Esophagus muscularis mucosa (tissue), 4 donors: ENCODE measurements at regions not wholly inside any gene's neighbourhood (a gene's known extent, or its start where the extent isn't known, plus 50 kb on each side); places are given as distances from the start of the nearest gene placed in this dataset.

Experiments used
- DNase-seq: peaks from one replicate; pipeline ENCODE4 v3.0.0-alpha.2; 2017; ENCODE audit errors: extremely low spot score
- H3K27ac ChIP-seq, 4 donors: fragments of 200-600 bp; sonication (generic); replicated peaks in 1 of 4; 1 replicate in 3 of 4; 2 replicates in 1 of 4; pipeline ENCODE4 v1.5.1; 2016 to 2019; ENCODE audit warnings: mild to moderate bottlenecking in 1 of 4
- H3K27me3 ChIP-seq, 4 donors: fragments of 200-600 bp; sonication (generic); one replicate each; pipeline versions ENCODE4 v1.5.1 to v1.6.0; 2016 to 2019
- H3K36me3 ChIP-seq, 4 donors: fragments of 200-600 bp; sonication (generic); one replicate each; pipeline ENCODE4 v1.5.1; 2016 to 2019
- H3K4me1 ChIP-seq, 4 donors: fragments of 200-600 bp; sonication (generic); one replicate each; pipeline ENCODE4 v1.5.1; 2016 to 2019
- H3K4me3 ChIP-seq, 4 donors: fragments of 200-600 bp; sonication (generic); 1 replicate in 2 of 4; 2 replicates in 2 of 4; pipeline ENCODE4 v1.5.1; 2016 to 2019; ENCODE audit warnings: mild to moderate bottlenecking in 4 of 4, moderate library complexity in 1 of 4
- H3K9me3 ChIP-seq, 4 donors: fragments of 200-600 bp; sonication (generic); 1 replicate in 3 of 4; 2 replicates in 1 of 4; pipeline ENCODE4 v1.5.1; 2016 to 2019
- EP300 ChIP-seq: sonication (generic); formaldehyde crosslinking; IDR thresholded peaks from one replicate; pipeline ENCODE4 v1.6.1; 2017; ENCODE audit warnings: antibody characterized with exemption
- POLR2A ChIP-seq: fragments of 450-650 bp; IDR thresholded peaks from one replicate; pipeline ENCODE4 v1.6.1; 2017; ENCODE audit warnings: antibody characterized with exemption, moderate library complexity, mild to moderate bottlenecking, low read depth
- POLR2AphosphoS5 ChIP-seq, 2 donors: sonication (generic); formaldehyde crosslinking; IDR thresholded peaks; one replicate each; pipeline ENCODE4 v1.6.1; 2017; ENCODE audit warnings: antibody characterized with exemption in 2 of 2
- WGBS: methylation state at CpG from one replicate; pipeline ENCODE4 v1.1.5; 2018; 5-methylcytosine and 5-hydroxymethylcytosine counted together
- intact Hi-C: fragments of 100-400 bp; cut with DNase I; formaldehyde crosslinking; loops from one replicate; pipeline ENCODE4 v1.15.1; 2023
- TF ChIP-seq, protein P1 (sequence below), 3 experiments: fragments of 200-600 bp in 2 of 3; fragments of 450-650 bp in 1 of 3; sonication (generic) in 2 of 3; IDR thresholded peaks; one replicate each; pipeline ENCODE4 v1.5.1; 2017 to 2019; ENCODE audit warnings: antibody characterized with exemption in 3 of 3, mild to moderate bottlenecking in 2 of 3, moderate library complexity in 1 of 3

DNA sequence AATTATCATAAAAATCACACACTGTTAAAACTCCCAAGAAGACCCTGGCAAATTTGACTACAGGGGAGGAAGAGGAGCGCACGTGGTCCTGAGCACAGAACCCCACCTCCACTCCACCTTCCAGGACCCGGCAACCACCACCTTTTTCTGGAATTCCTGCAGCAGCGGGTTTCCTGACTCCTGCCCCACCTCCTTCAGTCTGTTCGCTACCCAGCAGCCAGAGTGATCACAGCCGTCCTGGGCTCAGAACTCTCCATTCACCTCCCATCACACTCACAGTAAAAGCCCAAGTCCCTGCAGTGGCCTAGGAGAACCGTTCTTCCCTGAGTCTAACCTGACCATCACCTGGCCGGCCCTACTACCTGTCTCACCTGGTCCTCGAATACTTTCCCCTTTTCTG is 107.4 kb upstream of the FAM204A start:
- 59% methylated on average over 9 of the region's 9 CpGs for WGBS
- H3K27me3 ChIP-seq: peaks cover 0 to 35% (median 0%) of the 10 kb centered on the region in 4 donors
- peak; percentile 77 for DNase-seq
- H3K4me1 ChIP-seq: no peaks in the 10 kb centered on the region
- no peak overlapping the region for H3K27ac ChIP-seq
- intact Hi-C loops: no loop called here
- H3K9me3 ChIP-seq: peaks cover 0 to 18% (median 5%) of the 10 kb centered on the region in 4 donors
- TF ChIP-seq, protein P1, sequence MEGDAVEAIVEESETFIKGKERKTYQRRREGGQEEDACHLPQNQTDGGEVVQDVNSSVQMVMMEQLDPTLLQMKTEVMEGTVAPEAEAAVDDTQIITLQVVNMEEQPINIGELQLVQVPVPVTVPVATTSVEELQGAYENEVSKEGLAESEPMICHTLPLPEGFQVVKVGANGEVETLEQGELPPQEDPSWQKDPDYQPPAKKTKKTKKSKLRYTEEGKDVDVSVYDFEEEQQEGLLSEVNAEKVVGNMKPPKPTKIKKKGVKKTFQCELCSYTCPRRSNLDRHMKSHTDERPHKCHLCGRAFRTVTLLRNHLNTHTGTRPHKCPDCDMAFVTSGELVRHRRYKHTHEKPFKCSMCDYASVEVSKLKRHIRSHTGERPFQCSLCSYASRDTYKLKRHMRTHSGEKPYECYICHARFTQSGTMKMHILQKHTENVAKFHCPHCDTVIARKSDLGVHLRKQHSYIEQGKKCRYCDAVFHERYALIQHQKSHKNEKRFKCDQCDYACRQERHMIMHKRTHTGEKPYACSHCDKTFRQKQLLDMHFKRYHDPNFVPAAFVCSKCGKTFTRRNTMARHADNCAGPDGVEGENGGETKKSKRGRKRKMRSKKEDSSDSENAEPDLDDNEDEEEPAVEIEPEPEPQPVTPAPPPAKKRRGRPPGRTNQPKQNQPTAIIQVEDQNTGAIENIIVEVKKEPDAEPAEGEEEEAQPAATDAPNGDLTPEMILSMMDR (IDR thresholded peaks at IDR 0.05): no peak
- no peak for TF ChIP-seq EP300
- TF ChIP-seq POLR2A: no peak
- H3K4me3 ChIP-seq: no peak overlapping the region
- H3K36me3 ChIP-seq: no peaks in the 10 kb centered on the region

DNA sequence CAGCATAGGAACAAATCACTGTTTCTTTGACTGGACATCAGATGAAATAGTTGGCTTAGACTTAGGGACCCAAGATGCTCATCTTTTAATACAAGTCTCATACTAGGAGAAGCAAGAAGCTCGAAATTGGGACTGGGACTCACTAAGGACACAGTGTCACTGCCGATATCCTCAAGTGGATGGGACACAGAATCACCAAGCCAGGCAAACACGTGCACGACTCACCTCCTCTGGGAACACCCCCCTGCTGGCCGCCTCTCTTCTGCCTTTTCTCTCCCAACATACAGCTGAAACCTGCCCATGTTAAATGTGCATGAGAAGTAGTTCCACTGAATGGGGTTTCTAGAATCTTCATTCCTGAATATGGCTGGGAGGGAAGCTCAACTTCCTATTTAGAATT is 106.6 kb upstream of the FAM204A start:
- peak; percentile 77 for DNase-seq
- H3K4me3 ChIP-seq: no peak overlapping the region
- peaks cover 0 to 35% (median 0%) of the 10 kb centered on the region in 4 donors for H3K27me3 ChIP-seq
- H3K36me3 ChIP-seq: no peaks in the 10 kb centered on the region
- TF ChIP-seq, protein P1 (IDR thresholded peaks at IDR 0.05): no peak
- TF ChIP-seq POLR2AphosphoS5 (IDR thresholded peaks at IDR 0.05): no peak
- peaks cover 0 to 18% (median 5%) of the 10 kb centered on the region in 4 donors for H3K9me3 ChIP-seq
- H3K4me1 ChIP-seq: no peaks in the 10 kb centered on the region
- 71% methylated on average over 5 of the region's 5 CpGs for WGBS
- intact Hi-C loops: no loop called here
- H3K27ac ChIP-seq: no peak overlapping the region

DNA sequence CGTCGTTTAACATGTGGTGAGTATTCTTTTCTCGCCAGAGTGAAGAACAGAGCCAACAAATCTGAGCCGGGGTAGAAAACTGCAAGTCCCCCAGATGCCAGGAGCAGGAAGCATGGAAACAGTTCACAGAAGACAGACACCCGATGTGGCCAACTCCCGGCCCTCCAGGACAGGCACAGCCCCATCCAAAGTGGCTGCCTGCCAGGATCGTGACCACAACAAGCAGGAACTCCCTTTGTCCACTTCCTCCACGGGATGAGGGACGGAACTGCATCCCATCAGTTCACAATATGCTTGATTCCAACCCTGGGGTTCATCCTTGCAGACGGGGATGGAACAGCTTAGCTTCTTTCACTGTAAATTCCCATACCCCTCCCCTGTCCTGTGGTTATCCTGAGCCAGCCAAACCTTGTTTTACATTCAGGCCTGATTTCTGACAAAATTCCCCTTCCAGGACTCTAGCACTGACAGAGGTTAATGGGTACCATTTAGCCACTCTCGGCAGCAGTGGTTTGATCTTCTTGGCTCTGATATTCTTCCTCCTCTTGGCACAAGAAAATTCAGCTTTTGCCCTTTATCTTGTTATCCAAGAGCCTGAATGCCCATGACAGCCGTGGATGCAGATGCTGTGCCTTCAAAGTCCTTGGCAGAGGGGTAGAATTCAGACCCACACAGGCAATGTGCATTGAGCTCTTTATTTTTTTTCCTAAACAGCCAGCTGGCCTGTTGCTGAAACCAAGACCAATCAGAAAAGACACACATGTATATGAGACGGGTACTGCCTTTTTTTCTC is 105.5 kb upstream of the FAM204A start:
- WGBS: 58% methylated on average over 8 of the region's 13 CpGs
- peak; percentile 84 for DNase-seq

DNA sequence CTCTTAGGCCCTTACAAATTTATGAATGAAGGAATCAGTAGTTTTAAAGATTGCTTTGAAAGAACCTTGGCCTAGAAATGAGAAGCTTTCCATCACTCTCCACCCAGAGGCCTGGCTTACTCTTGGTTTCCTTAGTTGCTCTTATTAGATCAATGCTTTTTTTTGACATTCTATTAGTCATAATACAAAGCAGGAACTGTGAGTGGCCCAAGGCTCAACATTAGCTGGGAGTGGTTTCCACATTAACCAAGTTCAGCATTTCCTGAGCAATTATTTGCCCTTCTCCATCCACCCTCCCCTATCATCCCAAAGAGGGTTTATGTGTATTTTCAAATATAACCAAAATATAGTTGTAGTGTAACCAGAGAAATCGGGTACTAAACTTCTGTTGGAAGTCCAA is 103.4 kb upstream of the FAM204A start:
- Histone ChIP-seq H3K9me3 (no peaks in the 10 kb centered on the region), H3K36me3 (no peaks in the 10 kb centered on the region), H3K27ac (no peak overlapping the region), H3K4me1 (no peaks in the 10 kb centered on the region), H3K4me3 (no peak overlapping the region), H3K27me3 (peaks cover 0 to 28% (median 0%) of the 10 kb centered on the region in 4 donors)
- 71% methylated on average over 1 of the region's 1 CpG for WGBS
- DNase-seq: no peak
- TF ChIP-seq POLR2AphosphoS5 (IDR thresholded peaks at IDR 0.05) (no peak), EP300 (no peak), POLR2A (no peak)
- TF ChIP-seq, protein P1 (IDR thresholded peaks at IDR 0.05): no peak
- intact Hi-C loops: no loop called here

More for the DNA sequence above, 105.5 kb upstream of the FAM204A start:
- peaks cover 0 to 35% (median 0%) of the 10 kb centered on the region in 4 donors for H3K27me3 ChIP-seq
- TF ChIP-seq POLR2A (no peak), EP300 (no peak), POLR2AphosphoS5 (IDR thresholded peaks at IDR 0.05) (no peak)
- TF ChIP-seq, protein P1 (IDR thresholded peaks at IDR 0.05): no peak
- no peaks in the 10 kb centered on the region for H3K4me1 ChIP-seq
- no peak overlapping the region for H3K27ac ChIP-seq
- intact Hi-C loops: no loop called here
- no peak overlapping the region for H3K4me3 ChIP-seq
- no peaks in the 10 kb centered on the region for H3K36me3 ChIP-seq
- H3K9me3 ChIP-seq: peaks cover 0 to 14% (median 5%) of the 10 kb centered on the region in 4 donors
